Forelimb muscle (tissue), 1 donor: ENCODE measurements at regions not wholly inside any gene's neighbourhood (a gene's known extent, or its start where the extent isn't known, plus 50 kb on each side); places are given as distances from the start of the nearest gene placed in this dataset.
"Not testable (repeated sequence)": the region's sequence is repeated elsewhere in the genome, so short reads cannot be mapped to it uniquely, and the experiment has no call there.

ENCODE experiments used
- DNase-seq: peaks from one replicate; pipeline ENCODE4 v3.0.0-alpha.2; 2013; ENCODE audit warnings: low read depth

- no peak for DNase-seq
These were observed 500.1 kb downstream of the CCDC171 start for GRCh38 chr9:16052757-16053530.

- no peak for DNase-seq
These were observed 504.7 kb downstream of the CCDC171 start for GRCh38 chr9:16057541-16057940.

GRCh38 chr9:16058131-16058549 is 505.3 kb downstream of the CCDC171 start:
- no peak for DNase-seq

- no peak for DNase-seq
These were observed 507.7 kb downstream of the CCDC171 start for GRCh38 chr9:16060436-16061129.

GRCh38 chr9:16062542-16063240 is 509.8 kb downstream of the CCDC171 start:
- DNase-seq: no peak

GRCh38 chr9:16063241-16063591 is 510.4 kb downstream of the CCDC171 start:
- no peak for DNase-seq

- DNase-seq: no peak
These were observed 511.9 kb downstream of the CCDC171 start for GRCh38 chr9:16064771-16065170.

- DNase-seq: not testable (repeated sequence)
These were observed 513.4 kb downstream of the CCDC171 start for GRCh38 chr9:16066201-16066600.

- DNase-seq: no peak
These were observed 515.6 kb downstream of the CCDC171 start for GRCh38 chr9:16068476-16068875.

- DNase-seq: no peak
These were observed 516.4 kb downstream of the CCDC171 start for GRCh38 chr9:16069249-16069648.

- no peak for DNase-seq
These were observed 517.0 kb downstream of the CCDC171 start for GRCh38 chr9:16069671-16070454.

- no peak for DNase-seq
These were observed 517.8 kb downstream of the CCDC171 start for GRCh38 chr9:16070455-16071145.

GRCh38 chr9:16071400-16071799 is 518.6 kb downstream of the CCDC171 start:
- DNase-seq: no peak

- DNase-seq: peak; percentile 45
These were observed 522.1 kb downstream of the CCDC171 start for GRCh38 chr9:16074963-16075362.

- no peak for DNase-seq
These were observed 522.9 kb downstream of the CCDC171 start for GRCh38 chr9:16075696-16076095.

- no peak for DNase-seq
These were observed 523.7 kb downstream of the CCDC171 start for GRCh38 chr9:16076511-16076910.

GRCh38 chr9:16082796-16083195 is 530.0 kb downstream of the CCDC171 start:
- DNase-seq: no peak

GRCh38 chr9:16085167-16085726 is 532.4 kb downstream of the CCDC171 start:
- DNase-seq: no peak

- DNase-seq: no peak
These were observed 538.2 kb downstream of the CCDC171 start for GRCh38 chr9:16090907-16091629.
